ENCODE measurements at regions not wholly inside any gene's neighbourhood (a gene's known extent, or its start where the extent isn't known, plus 50 kb on each side); places are given as distances from the start of the nearest gene placed in this dataset.

DNA sequence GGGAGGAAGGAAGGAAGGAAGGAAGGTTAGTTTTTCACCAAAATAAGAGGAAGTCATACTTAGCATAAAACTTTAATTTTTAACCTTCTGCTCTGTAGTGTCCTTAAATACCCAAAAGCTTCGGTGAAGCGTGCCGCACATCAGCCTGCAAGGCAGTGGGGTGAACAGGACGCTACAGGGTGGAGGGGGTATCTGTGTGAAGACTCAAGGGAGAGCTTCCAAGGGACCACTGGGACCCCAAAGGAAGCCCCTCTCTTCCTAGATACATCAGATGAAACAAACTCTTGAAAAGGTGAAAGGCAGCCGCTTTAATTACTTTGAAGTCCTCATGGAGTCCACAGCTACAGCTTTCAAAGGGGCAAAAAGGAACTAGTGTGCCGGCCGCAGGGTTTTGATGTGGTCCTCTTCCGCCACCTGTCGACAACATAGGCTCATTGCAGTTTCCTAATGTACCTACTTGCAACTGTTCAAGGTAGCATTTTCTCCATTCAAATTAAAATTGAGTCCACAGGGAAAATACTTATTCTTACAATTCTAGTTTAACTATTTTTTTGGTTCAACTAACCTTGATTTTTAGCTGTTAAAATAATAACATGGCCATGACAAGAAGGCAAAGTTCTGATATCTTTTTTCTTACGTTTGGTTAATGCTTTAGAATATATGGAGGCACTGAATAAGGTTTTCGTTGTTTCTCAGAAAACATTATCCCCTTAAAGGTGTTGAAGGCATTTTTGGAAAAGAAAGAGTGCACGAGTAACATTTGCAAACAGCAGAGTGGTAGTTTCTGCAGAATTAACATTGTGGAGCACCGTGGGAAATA lies 135.0 kb upstream of the RIPOR2 start:
- H2BK120ac ChIP-seq (replicated peaks; ENCODE audit: low read depth, low read length), result no peak overlapping the region
- H3K27ac ChIP-seq (ENCODE audit: low read depth, low read length), result no peak overlapping the region
- H3K9ac ChIP-seq (replicated peaks in 1 of 4; ENCODE audit: extremely low read depth in 1 of 4, low read depth in 3 of 4, low read length in 3 of 4), result no peak overlapping the region; a peak in 1 of 7 replicates
- H3K9me3 ChIP-seq (ENCODE audit: insufficient read depth in 2 of 2, low read depth in 1 of 2, low read length in 1 of 2), result no peaks in the 10 kb centered on the region
- no peak overlapping the region for H2BK20ac ChIP-seq (ENCODE audit: low read length)
- H3K4ac ChIP-seq (replicated peaks; ENCODE audit: insufficient read length, low read depth, low read length), result no peak overlapping the region
- H3K4me3 ChIP-seq (ENCODE audit: extremely low read depth in 1 of 4, insufficient read depth in 2 of 4, low read depth in 3 of 4, low read length in 4 of 4), result no peak overlapping the region
- no peak overlapping the region for H3K4me2 ChIP-seq (ENCODE audit: insufficient read depth in 1 of 2, low read depth in 2 of 2, low read length in 2 of 2)
- peak overlapping the region; percentile 60 for H4K5ac ChIP-seq (ENCODE audit: insufficient read length, low read depth, low read length)
- no peaks in the 10 kb centered on the region for H3K79me1 ChIP-seq (ENCODE audit: low read depth, low read length)
- H2BK12ac ChIP-seq (ENCODE audit: low read depth, low read length), result no peak overlapping the region
- H4K20me1 ChIP-seq (replicated peaks in 1 of 2; ENCODE audit: control insufficient read depth in 1 of 2, insufficient read depth in 2 of 2, low read length in 2 of 2), result no peaks in the 10 kb centered on the region
- POLR2A ChIA-PET (ENCODE audit: partially characterized antibody), result no interaction called here
- H3K23ac ChIP-seq (ENCODE audit: insufficient read length), result no peak overlapping the region
- H3K36me3 ChIP-seq (ENCODE audit: control insufficient read depth in 2 of 4, insufficient read depth in 4 of 4, low read length in 3 of 4), result no peaks in the 10 kb centered on the region
- H3K56ac ChIP-seq (replicated peaks; ENCODE audit: insufficient read length, low read depth, low read length), result no peak overlapping the region
- peak overlapping the region; percentile 96; the same call in 1 of the 2 replicates for H2AFZ ChIP-seq (ENCODE audit: low read length)
- H3K27me3 ChIP-seq (replicated peaks in 1 of 4; ENCODE audit: control insufficient read depth in 3 of 4, extremely low read depth in 1 of 4, insufficient read depth in 3 of 4, low read length in 3 of 4), result no peaks in the 10 kb centered on the region
- no peak overlapping the region for H2AK5ac ChIP-seq (ENCODE audit: low read depth, low read length)
- H4K8ac ChIP-seq (ENCODE audit: extremely low read depth, insufficient read depth, low read length), result no peak overlapping the region
- peak overlapping the region; percentile 75; the same call in 1 of the 2 replicates for H3K18ac ChIP-seq (ENCODE audit: extremely low read depth, low read length)
- H3K14ac ChIP-seq (ENCODE audit: insufficient read length), result no peak overlapping the region
- CTCF ChIA-PET (ENCODE audit: partially characterized antibody), result interaction anchor here (0.7 to 2.7 kb wide), 33 partner anchors 9 to 593 kb away, joined by 3 to 18 read pairs (median 3); no protein-coding TSS in a partner anchor
- WGBS, 2 experiments (ENCODE audit: extremely low coverage in 1 of 2, insufficient coverage in 1 of 2, insufficient read length in 1 of 2, insufficient replicate concordance in 2 of 2, low coverage in 1 of 2, low lambda C conversion rate in 2 of 2, missing lambda C conversion rate in 1 of 2), result 47% methylated on average over 13 of the region's 13 CpGs; no CpG with 5 or more reads in 1 of the 2 experiments
- H2BK5ac ChIP-seq (ENCODE audit: low read depth, low read length), result no peak overlapping the region
- no peaks in the 10 kb centered on the region for H3K23me2 ChIP-seq (ENCODE audit: low read depth, low read length)
- no peaks in the 10 kb centered on the region; a peak in 1 of 7 replicates for H3K4me1 ChIP-seq (replicated peaks in 1 of 4; ENCODE audit: control insufficient read depth in 3 of 4, insufficient read depth in 4 of 4, low read length in 3 of 4)
- peak; percentile 62 to 84 for DNase-seq (ENCODE audit: low read depth in 1 of 2, low spot score in 2 of 2)
- H2BK15ac ChIP-seq (ENCODE audit: low read length), result no peak overlapping the region; the same call in 1 of the 2 replicates
- peak overlapping the region; percentile 69 for H4K91ac ChIP-seq (replicated peaks; ENCODE audit: insufficient read length, low read length)
- FAIRE-seq, result peak; percentile 94
- H3K79me2 ChIP-seq (ENCODE audit: control insufficient read depth in 1 of 2, insufficient read depth in 2 of 2, low read length in 2 of 2), result no peaks in the 10 kb centered on the region
- no peak for TF ChIP-seq RNF2 (IDR thresholded peaks at IDR 0.05; ENCODE audit: borderline replicate concordance, low read depth, low read length, missing control alignments, poor library complexity, severe bottlenecking)
- TF ChIP-seq CHD2 (IDR thresholded peaks at IDR 0.05; ENCODE audit: low read length), result no peak
- TF ChIP-seq HDAC6 (IDR thresholded peaks at IDR 0.05; ENCODE audit: low read depth, low read length), result no peak
- no peak for TF ChIP-seq CTBP2 (IDR thresholded peaks at IDR 0.05; ENCODE audit: borderline replicate concordance, insufficient read depth, insufficient read length, low read length)
- no peak for TF ChIP-seq ASH2L (IDR thresholded peaks at IDR 0.05; ENCODE audit: low read length)
- TF ChIP-seq RAD21 (IDR thresholded peaks at IDR 0.05 in 1 of 2, conservative IDR thresholded peaks at IDR 0.05 in 1 of 2; ENCODE audit: low read depth in 2 of 2, low read length in 2 of 2), result peak; percentile 94 to 95
- TF ChIP-seq, protein P1, sequence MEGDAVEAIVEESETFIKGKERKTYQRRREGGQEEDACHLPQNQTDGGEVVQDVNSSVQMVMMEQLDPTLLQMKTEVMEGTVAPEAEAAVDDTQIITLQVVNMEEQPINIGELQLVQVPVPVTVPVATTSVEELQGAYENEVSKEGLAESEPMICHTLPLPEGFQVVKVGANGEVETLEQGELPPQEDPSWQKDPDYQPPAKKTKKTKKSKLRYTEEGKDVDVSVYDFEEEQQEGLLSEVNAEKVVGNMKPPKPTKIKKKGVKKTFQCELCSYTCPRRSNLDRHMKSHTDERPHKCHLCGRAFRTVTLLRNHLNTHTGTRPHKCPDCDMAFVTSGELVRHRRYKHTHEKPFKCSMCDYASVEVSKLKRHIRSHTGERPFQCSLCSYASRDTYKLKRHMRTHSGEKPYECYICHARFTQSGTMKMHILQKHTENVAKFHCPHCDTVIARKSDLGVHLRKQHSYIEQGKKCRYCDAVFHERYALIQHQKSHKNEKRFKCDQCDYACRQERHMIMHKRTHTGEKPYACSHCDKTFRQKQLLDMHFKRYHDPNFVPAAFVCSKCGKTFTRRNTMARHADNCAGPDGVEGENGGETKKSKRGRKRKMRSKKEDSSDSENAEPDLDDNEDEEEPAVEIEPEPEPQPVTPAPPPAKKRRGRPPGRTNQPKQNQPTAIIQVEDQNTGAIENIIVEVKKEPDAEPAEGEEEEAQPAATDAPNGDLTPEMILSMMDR (IDR thresholded peaks at IDR 0.05; ENCODE audit: control extremely low read depth in 1 of 3, insufficient read depth in 1 of 3, low read depth in 1 of 3, low read length in 3 of 3), result peak; percentile 57 to 91 (median 74)
- TF ChIP-seq EZH2 (IDR thresholded peaks at IDR 0.05; ENCODE audit: low read depth, low read length, severe bottlenecking), result no peak

All from H1 (cell line).